ENCODE measurements at regions not wholly inside any gene's neighbourhood (a gene's known extent, or its start where the extent isn't known, plus 50 kb on each side); places are given as distances from the start of the nearest gene placed in this dataset.
"Not testable (repeated sequence)": the region's sequence is repeated elsewhere in the genome, so short reads cannot be mapped to it uniquely, and the experiment has no call there.

DNA sequence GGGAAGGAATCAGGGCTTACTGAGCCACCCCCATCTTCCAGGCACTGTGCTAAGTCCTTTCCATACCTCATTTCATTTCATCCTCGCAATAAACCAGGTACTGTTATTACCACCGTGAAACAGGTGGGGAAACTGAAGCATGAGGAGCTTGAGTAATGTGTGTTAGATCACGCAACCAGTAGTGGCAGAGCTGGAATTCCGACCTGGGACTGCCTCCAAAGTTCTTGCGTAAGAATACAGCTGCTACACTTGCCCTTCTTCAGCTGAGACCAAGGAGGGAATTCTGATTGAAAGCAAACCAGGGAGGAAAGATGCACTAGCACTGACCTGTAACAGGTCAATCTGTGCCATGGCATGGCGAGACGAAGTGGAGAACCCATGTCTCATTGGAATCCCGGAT lies 113.4 kb upstream of the MSX2 start:
- no peak for DNase-seq

DNA sequence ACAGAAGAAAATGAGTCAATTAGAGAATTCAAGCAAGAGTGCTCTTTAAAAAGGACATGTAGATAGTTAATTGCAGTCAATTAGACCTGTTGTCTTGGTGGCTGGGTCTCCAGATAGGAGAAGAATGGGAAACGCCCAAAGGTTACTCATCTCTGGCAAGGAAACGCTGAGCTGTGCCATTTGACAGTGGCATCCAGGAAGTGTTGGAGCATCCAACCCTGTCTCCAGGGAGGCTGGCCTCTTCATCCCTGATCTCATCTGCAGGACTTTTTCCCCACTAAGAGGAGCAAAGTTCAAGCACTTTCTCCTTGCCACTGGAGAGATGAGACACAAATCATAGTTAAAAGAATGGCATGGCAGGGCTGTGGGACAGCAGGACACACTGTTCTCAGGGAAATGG lies 111.7 kb upstream of the MSX2 start:
- DNase-seq, result no peak

DNA sequence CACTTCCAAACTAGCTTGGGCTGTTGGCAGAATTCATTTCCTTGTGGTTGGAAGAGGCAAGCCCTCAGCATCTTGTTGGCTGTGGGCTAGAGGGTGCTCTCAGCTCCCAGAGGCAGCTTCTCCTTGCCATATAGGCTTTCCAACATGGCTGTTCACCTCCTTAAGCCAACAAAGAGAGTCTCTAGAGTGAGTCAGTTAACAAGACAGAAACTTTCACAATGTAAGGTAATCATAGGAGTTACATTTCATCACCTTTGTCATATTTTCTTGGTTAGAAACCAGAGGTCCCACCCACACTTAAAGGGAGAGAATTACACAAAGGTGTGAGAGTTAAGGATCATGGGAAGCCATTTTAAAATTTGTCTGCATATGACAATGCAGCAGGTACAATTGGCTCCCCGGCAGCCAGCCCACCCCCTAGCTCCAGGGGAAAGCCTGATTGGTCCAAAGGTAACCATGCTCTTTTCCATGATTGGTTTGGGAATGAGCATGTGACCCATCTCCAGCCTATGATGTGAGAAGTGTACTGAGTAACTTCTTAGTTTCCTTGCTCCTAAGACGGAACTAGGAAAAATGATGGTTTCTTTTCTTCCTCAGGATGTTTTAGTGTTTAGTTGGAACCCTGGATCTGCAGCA lies 109.8 kb upstream of the MSX2 start:
- DNase-seq, result no peak

DNA sequence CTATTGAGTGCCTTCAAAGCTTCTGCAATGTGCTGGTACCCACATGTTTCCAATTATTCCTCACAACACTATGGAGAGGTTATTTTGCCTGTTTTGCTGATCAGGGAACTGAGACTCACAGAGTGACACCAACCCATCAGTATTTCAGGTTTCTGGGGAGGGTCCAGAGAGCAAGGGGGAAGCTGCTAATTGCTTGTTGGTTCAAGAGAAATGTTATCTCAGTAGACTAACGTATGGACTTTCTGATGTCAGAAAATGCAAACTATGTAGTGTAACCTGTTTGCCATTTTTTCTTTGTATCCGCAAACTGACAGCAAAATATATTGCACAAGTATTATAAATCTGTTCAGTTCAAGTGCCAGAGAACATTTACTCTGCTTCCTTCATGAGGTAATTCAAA lies 108.3 kb upstream of the MSX2 start:
- no peak for DNase-seq

DNA sequence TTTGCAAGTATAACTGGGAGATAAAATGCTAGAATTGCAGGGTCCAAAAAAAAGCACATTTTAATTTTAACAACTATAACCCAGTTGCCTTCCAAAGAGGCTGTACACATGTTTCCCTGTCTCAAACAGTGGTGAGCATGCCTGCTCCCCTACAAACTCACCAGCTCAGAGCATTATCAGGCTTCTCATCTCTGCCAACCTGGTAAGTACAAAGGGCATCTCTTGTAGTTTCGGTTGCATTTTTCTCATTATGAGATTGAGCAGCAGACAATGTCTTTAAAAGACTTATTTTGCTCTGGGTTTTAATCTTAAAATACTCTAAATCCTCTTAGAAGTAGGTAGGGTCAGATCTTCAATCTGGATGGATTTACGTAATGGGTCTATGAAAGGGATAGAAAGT lies 107.1 kb upstream of the MSX2 start:
- DNase-seq, result no peak

DNA sequence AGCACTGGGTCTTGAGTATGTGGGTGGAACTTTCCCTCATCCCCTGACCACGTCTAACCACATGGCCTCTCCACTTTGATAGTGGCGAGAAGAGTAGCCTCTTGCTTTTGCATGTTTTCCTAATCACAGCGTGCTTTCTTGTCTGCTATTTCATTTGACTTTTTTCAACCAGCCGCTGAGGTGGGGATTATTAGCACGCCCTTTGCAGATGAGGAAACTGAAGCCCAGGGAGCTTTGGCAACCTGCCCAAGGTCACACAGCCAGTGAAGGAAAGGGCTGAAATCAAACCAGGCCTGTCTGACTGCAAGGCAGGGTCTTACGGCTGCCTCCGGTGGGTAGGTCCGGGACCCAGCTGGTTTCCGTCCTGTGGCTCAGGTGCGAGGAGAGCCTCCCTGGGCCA lies 106.5 kb upstream of the MSX2 start:
- no peak for DNase-seq

DNA sequence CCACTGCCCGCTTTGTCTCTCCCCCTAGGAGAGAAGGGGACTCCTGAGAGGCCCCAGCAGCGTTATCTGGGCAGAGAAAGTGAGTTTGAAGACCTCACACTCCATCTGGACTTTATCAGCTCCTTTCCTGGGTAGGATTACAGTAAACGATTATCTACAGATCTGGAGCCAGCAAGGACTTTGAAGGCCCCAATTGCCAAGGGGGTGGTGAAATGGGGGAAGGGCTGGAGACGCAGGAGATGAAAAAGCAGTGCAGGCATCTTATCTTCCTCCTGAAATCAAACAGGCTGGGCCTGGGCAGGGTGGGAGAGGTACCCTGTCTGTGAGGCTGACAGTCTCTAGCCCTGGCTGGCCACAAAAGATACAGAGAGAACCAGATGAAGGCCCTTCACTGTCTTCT lies 105.8 kb upstream of the MSX2 start:
- no peak for DNase-seq

DNA sequence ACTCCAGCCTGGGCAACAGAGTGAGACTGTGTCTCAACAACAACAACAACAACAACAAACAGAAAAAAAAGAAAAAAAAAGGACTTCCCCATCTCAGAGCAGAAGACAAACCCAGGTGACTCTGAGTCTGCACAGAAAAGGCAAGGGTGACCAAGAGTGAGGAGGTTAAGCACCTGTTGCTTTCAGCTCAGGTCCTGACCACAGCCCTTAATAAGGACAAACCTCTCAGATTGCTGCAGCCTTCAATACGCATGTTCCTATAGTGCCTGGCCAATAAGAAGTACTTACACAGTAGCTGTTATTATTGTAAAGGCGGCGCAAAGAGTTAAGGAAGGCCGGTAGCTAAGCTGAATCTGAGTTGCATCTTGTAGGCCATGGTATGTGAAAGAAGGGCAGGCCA lies 102.3 kb upstream of the MSX2 start:
- DNase-seq, result no peak

DNA sequence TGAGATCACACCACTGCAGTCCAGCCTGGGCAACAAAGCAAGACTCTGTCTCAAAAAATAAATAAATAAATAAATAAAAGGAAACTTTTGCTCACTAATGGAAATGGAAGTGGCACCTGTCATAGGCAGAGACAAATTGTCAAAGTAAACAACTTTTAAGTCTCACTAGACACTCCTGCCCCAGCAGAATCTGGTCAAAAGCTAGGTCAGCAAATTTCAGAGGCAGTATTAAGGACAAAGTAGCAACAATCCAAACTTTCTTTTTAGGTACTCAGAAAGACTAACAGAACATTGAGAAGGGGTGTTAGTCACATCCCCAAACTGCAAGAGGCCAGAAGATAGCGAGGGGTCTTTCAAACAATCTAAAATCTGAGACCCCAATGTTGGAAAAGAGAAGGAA lies 101.4 kb upstream of the MSX2 start:
- no peak for DNase-seq

DNA sequence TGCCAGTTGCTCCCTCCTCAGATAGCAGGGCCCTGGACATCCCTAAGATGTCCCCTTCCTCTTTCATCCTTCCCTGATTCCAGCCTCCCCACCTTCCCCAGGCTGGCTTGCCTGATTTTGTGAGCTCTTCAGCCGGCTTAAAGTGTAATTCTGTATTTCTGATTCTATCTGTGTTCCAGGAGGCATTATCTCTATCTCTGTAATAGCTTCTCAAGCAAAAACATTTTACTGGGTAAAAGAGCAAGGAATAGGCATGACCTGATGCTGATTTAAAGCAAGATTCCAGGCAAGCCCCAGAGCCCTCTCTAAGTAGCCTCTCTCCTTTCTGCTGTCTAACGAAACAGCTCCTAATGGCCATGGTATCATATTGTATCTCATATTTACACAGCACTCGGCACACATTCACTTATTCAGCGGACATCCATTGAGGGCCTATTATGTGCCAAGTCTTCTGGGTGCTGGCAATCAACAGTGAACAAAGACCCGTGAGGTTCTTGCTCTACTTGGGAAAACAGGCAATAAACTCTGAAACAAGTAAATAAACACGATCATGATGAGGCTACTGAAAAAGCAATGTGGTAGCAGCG lies 100.9 kb upstream of the MSX2 start:
- DNase-seq, result no peak

DNA sequence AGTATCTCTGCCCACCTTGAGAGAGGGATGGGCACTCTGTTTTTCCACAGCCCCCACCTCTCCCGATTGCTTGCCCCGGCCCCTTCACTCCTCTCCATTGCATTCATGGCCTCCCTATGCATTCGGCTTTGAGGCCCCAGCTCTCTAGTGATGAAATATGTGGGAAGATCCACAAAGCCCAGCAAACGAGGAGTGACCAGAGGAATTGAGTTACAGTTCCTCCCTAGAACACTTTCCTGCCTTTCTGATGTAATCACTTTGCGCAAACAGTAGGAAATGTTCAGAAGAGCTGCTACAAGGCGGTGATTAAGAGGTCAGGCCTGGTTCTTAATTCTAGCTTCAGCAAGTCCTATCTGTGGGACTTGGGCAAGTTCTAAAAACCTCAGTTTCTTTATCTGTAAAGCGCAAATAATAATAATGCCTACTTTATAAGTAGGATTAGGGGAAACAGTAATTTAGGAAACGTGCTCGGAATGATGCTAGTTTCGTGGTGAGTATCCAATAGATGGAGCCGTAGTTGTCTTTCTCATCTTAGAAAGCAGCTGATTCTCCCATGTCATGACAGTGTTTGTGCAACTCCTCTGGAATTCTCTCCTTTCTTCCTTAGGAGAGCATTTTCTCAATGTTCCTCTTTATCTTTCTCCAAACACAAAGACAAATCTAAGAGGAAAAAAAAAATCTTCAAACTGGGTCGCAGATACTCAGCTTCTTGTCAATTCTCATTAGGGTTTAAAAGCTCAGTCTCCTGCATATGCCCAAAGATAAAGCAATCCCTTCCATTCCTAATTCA lies 99.5 kb upstream of the MSX2 start:
- no peak for DNase-seq

DNA sequence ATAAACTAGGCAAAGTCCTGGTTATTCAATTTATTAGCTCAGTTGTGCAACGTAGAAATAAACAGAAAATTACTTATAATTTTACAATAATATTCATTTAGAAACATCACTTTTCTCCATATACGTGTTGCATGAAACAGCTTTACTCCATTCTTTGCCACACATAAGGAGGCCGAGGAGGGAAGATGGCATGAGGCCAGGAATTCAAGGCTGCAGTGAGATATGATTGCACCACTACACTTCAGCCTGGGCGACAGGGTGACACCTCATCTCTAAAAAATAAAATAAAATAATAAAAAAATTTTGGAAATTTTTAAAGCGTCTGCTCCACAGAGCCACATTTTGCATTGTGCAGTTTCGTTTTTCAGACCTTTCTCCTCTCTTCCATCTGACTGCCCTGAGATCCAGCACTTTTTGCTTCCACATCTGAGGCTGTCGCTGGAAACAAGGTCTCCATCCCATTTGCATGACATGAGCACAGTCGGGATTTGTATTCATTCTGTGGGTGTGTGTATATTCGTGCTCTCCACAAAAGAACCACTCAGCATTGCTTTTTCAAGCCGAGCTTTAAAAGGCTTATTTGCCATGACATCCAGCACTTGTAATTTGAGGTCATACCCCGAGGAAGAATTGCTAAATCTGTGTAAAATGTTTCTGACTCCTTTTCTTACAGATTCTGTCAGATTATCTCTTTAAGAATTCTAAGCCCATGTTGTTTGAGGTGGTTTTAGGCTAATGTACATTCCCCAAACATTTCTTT lies 98.6 kb upstream of the MSX2 start:
- DNase-seq, result no peak

DNA sequence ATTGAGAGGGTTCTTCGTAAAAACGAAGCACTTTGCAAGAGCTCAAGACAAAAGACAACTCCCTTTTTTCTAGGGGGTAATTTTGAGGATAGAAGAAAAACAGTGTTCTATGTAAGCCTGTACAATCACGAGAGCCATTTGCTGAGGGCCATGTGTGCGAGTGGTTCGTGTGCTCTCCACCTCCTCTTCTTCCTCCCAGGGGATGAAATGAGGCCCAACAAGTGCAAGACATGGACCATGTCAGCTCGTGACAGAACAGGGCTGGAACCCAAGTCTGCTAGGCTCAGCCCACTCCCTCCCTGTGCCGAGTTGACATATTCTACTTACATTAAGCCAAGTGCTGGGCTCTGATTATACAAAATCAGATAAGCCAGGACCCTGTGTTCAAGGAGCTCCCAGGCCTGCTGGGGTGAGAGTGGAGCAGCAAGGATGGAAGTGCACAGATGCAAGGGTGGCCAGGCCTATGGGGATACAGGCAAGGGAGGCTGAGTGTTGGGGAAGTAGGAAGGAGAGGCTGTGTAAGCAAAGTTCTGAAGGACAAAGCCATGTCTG lies 97.9 kb upstream of the MSX2 start:
- no peak for DNase-seq

DNA sequence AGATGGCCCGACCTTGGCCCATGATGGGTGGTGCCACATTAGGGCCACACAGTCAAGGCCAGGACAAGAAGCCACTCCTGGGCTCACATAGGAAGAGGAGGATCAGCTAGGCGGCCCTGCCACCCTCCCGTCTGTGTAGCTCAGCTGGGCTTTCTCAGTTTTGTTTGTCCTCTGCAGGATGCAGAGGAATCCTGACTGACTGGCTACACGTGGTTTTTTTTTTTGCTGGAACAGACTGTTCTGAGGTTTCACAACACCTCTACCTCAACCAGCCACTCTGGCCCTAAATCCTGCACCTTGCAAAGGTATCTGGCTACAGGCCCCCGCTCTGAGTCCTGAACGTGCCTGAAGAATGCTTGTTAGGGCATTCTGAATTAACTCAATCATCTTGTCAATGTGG lies 88.3 kb upstream of the MSX2 start:
- no peak for DNase-seq

DNA sequence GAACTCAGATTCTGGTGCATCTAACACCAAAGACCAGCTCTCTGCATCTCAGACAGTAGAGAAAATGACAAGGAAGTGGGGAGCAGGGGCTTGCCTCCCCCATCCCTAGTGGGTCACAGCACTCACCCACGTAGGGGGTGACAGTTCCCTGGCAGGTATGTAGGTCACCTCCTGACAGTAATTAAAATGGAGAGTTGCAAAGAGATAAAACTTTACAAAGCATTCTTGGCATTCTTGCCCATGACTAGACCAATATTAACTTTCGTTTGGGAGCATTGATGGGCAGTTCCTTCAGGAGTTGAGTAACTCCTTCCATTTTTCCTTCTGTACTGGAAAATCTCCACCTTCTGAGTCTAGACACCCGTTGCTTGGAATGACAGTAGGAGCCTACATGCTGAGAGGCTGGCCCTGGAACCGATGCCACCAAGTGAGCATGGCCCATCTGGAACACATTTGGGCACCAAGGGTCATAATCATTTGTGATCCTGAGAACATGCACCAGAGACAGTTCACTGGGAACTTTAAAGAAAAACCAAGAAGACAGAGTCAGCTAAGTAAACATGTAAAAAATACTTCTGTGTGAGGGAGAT lies 81.5 kb upstream of the MSX2 start:
- DNase-seq, result no peak

DNA sequence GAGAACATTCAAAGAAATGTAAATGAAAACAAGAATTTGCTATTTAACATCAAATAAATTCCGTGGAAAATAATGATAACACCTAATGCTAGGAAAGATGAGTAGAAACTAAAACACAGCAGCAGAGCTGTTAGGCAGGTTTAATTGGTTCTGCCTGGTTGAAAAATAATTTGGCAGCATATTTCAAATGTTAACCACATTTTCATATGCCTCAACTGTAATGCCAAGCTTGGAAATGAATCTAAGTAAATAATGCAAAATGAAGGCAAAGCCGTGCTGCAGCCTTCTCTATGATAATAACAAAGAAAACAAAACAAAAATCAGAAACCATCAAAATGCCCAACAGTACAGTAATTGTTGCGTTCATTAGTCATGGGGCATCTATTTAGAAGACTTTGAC lies 79.9 kb upstream of the MSX2 start:
- DNase-seq, result no peak

DNA sequence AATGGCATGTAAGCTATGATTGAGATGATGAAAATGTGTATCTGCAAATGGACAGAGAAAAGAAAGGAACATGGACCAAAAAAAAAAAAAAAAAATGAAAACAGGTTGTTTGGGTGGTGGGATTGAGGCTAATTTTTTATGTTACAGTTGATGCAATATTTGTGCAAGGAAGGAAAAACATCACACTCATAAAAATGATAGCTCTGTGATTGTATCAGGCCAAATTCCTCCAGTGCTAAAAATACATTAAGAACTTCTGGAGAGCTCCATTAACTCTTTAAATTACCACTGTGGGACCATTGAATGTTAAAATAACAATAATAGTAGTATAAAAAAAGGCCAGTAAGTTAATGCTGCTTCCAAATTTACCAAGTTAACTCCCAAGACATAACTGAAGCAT lies 79.5 kb upstream of the MSX2 start:
- DNase-seq, result no peak

DNA sequence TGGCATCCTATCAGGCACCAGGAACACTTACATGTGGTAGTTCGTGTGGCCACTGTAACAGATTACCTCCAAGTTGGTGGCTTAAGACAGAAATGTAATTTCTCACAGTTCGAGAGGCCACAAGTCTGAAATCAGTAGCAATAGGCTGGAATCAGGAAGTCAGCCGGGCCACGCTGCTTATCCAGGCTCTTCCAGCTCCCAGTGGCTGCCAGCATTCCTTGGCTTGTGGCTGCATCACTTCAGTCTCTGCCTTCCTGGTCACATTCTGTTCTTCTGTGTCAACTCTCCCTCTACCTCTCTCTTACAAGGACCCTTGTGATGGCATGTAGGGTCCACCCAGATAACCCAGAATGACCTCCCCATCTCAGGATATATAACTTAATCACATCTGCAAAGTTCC lies 78.7 kb upstream of the MSX2 start:
- DNase-seq, result no peak

DNA sequence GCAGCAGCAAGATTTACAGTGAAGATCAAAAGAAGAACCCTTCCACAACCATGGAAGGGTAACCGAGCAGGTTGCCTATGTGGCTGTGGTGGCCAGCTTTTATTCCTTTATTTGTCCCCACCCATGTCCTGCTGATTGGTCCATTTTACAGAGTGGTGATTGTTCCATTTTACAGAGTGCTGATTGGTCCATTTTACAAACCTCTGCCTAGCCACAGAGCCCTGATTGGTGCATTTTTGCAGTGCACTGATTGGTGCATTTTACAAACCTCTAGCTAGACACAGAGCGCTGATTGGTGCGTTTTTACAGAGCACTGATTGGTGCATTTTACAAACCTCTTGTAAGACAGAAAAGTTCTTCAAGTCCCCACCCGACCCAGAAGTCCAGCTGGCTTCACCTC lies 75.8 kb upstream of the MSX2 start:
- not testable (repeated sequence) for DNase-seq

DNA sequence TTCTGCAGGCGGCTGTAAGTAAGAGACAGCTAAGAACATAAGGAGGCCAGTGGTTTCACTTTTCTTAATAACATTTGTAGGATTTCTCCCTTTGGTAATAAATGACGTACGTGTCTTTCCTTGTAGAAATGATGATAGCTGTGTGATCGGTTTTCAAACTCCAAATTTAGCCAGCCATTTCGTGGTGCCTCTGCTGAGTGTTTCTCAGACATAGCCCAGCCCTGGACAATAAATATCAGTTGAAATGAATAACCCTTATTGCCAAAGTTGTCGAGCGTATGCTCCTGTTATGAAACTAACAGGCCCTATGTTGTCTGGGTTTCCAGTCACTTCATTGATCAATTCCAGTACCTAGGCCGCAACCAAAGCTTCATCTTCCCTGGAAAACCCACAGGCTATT lies 75.0 kb upstream of the MSX2 start:
- DNase-seq, result no peak

DNA sequence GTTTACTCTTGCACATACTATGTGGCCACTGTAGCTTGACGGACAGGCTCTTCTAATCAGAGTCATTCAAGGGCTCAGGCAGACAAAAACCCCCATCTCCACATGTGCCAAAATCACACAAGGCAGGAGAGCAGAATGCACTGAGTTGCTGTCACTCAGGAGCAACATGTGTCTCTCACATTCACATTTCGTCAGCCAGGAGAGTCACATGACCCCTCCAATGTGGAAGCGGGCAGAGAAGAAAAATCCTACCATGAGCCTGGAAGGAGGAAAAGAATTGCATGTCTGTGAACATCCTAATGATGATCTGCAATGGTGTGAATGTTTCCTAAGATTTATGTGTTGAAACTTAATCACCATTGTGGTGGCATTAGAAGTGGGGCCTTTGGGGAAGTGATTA lies 69.9 kb upstream of the MSX2 start:
- DNase-seq, result no peak

DNA sequence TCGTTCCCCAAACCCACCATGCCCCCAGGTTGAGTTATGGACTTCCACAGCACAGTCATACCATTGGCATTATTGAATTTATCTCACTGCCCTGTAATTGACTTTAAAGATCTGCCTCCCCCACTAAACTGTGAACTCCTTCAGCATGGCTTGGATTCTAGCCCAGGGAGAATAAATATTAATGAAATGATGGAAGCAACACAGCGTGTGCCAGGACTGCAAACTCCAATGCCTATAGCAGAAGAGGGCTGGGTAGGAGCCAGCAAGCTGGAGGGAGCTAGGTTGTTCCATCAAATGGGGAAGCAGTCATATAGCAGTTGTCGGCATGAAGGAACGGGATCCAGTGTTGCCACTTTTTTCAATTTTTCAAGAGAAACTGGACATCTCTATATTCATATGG lies 69.0 kb upstream of the MSX2 start:
- DNase-seq, result no peak

DNA sequence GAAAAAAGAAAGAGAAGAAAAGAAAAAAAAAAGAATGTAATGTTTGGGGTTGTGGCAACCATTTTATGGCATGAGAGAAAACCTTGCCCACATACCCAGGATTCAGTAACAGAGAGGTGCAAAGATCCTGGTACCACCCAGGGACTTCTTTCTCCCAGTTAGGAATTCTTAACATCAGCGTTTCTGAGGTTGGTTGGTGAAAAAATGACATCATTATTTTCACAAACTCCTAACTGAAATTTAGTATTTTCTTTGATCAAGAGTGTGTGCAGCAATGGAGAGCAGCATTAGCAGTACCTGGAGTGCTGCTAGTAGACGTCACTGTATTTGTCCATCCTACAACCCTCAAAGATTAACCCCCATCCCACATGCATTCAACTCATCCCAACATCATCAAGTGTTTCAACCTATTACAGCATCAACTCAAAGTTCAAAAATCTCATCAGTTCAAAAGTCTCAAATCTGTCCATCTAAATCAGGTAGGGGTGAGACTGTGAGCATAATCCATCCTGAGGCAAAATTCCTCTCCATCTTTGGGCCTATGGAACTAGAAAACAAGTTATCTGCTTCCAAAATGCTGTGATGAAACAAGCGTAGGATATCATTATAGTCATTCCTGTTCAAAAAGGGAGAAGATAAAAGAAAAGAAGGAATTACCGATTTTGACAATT lies 60.1 kb upstream of the MSX2 start:
- DNase-seq, result no peak

All from activated CD8-positive, alpha-beta memory T cell treated with anti-CD3 and anti-CD28 coated beads, Interleukin-2, amount 50 U/mL, for 48 hours (primary cell).